Stimulated activated CD8-positive, alpha-beta memory T cell treated with anti-CD3 and anti-CD28 coated beads, Interleukin-4, amount 100 ng/mL, for 48 hours (primary cell): ENCODE measurements at regions not wholly inside any gene's neighbourhood (a gene's known extent, or its start where the extent isn't known, plus 50 kb on each side); places are given as distances from the start of the nearest gene placed in this dataset.
A peak's percentile ranks its signal among the peaks of the same experiment; 100 is the strongest.

Experiments used
- DNase-seq: peaks from one replicate; pipeline ENCODE4 v3.0.0-alpha.2; 2020

- no peak for DNase-seq
These were observed 71.8 kb downstream of the FUNDC1 start for GRCh38 chrX:44470816-44471215.

GRCh38 chrX:44462850-44463249 is 79.8 kb downstream of the FUNDC1 start:
- DNase-seq: no peak

GRCh38 chrX:44459501-44459900 is 83.2 kb downstream of the FUNDC1 start:
- no peak for DNase-seq

- DNase-seq: no peak
These were observed 86.0 kb downstream of the FUNDC1 start for GRCh38 chrX:44456685-44457084.

- DNase-seq: no peak
These were observed 91.6 kb downstream of the FUNDC1 start for GRCh38 chrX:44451056-44451455.

GRCh38 chrX:44447214-44447613 is 95.4 kb downstream of the FUNDC1 start:
- no peak for DNase-seq

GRCh38 chrX:44440006-44440405 is 96.5 kb upstream of the EFHC2 start:
- no peak for DNase-seq

- no peak for DNase-seq
These were observed 95.8 kb upstream of the EFHC2 start for GRCh38 chrX:44439242-44439794.

- DNase-seq: no peak
These were observed 91.6 kb upstream of the EFHC2 start for GRCh38 chrX:44435047-44435446.

- no peak for DNase-seq
These were observed 90.1 kb upstream of the EFHC2 start for GRCh38 chrX:44433556-44433955.

- no peak for DNase-seq
These were observed 89.2 kb upstream of the EFHC2 start for GRCh38 chrX:44432641-44433040.

- DNase-seq: no peak
These were observed 87.7 kb upstream of the EFHC2 start for GRCh38 chrX:44431194-44431593.

- DNase-seq: peak; percentile 23
These were observed 85.6 kb upstream of the EFHC2 start for GRCh38 chrX:44428989-44429627.

- no peak for DNase-seq
These were observed 79.2 kb upstream of the EFHC2 start for GRCh38 chrX:44422631-44423030.

GRCh38 chrX:44415639-44416386 is 72.3 kb upstream of the EFHC2 start:
- no peak for DNase-seq

- DNase-seq: no peak
These were observed 57.7 kb upstream of the EFHC2 start for GRCh38 chrX:44401151-44401550.

GRCh38 chrX:44400588-44400987 is 57.1 kb upstream of the EFHC2 start:
- DNase-seq: peak; percentile 58

- no peak for DNase-seq
These were observed 56.7 kb upstream of the EFHC2 start for GRCh38 chrX:44400161-44400560.
